Glutamatergic neuron (in vitro differentiated cells): ENCODE measurements at regions not wholly inside any gene's neighbourhood (a gene's known extent, or its start where the extent isn't known, plus 50 kb on each side); places are given as distances from the start of the nearest gene placed in this dataset.

Source experiments
- DNase-seq: peaks from one replicate; pipeline ENCODE4 v3.0.0; 2022
- H3K27ac Mint-ChIP-seq: one replicate; pipeline ENCODE4 v1.8.0; 2020; ENCODE audit warnings: mild to moderate bottlenecking, mixed read lengths, inconsistent platforms; ENCODE audit not compliant: unreplicated experiment
- H3K27me3 Mint-ChIP-seq: one replicate; pipeline ENCODE4 v1.8.0; 2020; ENCODE audit warnings: mild to moderate bottlenecking, moderate library complexity, mixed read lengths, inconsistent platforms; ENCODE audit not compliant: unreplicated experiment
- H3K36me3 Mint-ChIP-seq: one replicate; pipeline ENCODE4 v1.8.0; 2020; ENCODE audit warnings: mild to moderate bottlenecking, mixed read lengths, inconsistent platforms; ENCODE audit not compliant: unreplicated experiment
- H3K4me1 Mint-ChIP-seq: one replicate; pipeline ENCODE4 v1.8.0; 2020; ENCODE audit warnings: mild to moderate bottlenecking, low read depth, mixed read lengths, inconsistent platforms; ENCODE audit not compliant: unreplicated experiment
- H3K4me3 Mint-ChIP-seq: one replicate; pipeline ENCODE4 v1.8.0; 2020; ENCODE audit warnings: mild to moderate bottlenecking, mixed read lengths, inconsistent platforms; ENCODE audit not compliant: unreplicated experiment
- H3K9me3 Mint-ChIP-seq: one replicate; pipeline ENCODE4 v1.8.0; 2020; ENCODE audit warnings: mild to moderate bottlenecking, moderate library complexity, mixed read lengths, inconsistent platforms; ENCODE audit not compliant: unreplicated experiment
- CTCF ChIP-seq: fragments of 200-600 bp; sonication (generic); IDR thresholded peaks from one replicate; pipeline ENCODE4 v1.5.0; 2021; ENCODE audit not compliant: partially characterized antibody, unreplicated experiment

DNA sequence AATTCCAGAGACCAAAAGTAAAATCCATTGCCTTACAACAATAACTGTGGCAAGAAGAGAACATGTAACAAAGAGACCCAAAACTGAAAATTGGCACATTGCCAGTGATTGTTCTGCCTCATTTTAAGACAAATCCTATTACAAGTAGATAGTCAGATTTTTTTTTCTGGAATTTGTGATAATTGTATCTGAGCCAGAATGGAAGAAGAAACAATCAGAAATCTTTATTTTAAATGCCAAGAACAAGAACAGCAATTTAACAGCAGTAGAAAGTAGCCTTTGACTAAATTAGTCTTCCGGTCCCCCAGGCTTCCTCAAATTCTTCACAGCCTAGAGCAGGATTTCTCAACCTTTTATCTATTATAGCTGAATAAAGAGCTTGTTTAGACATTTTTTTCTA lies 106.7 kb upstream of the PTPN3 start:
- no peak overlapping the region for H3K4me3 Mint-ChIP-seq
- no peaks in the 10 kb centered on the region for H3K36me3 Mint-ChIP-seq
- H3K27ac Mint-ChIP-seq, result no peak overlapping the region
- no peaks in the 10 kb centered on the region for H3K4me1 Mint-ChIP-seq
- no peak for TF ChIP-seq CTCF
- DNase-seq, result no peak
- H3K27me3 Mint-ChIP-seq, result no peaks in the 10 kb centered on the region
- peaks cover 4% of the 10 kb centered on the region for H3K9me3 Mint-ChIP-seq

DNA sequence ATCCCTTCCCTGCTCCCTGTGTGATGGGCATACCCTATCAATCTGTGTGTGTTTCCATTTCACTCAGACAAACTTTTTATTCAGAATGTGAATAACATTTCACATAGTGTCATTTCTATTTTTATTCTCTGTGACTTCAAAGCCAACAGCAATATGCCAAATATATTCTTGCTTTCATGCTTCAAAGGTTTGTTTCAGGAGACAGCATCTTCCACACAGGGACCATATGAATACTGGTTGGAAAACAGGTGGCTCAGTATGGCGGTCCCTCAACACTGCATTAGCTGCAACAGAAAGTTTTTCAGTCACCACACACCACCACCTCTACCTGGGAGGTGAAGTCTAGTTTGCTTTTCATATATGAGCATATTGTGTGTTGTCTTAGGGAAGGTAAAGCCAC lies 111.0 kb upstream of the PTPN3 start:
- Mint-ChIP-seq H3K27ac (no peak overlapping the region), H3K4me3 (no peak overlapping the region), H3K27me3 (no peaks in the 10 kb centered on the region), H3K9me3 (peaks cover under 1% of the 10 kb centered on the region), H3K4me1 (no peaks in the 10 kb centered on the region), H3K36me3 (no peaks in the 10 kb centered on the region)
- DNase-seq, result no peak
- TF ChIP-seq CTCF, result no peak

GRCh38 chr9:109616571-109617120 lies 118.5 kb upstream of the PTPN3 start:
- no peak for TF ChIP-seq CTCF
- H3K4me1 Mint-ChIP-seq, result no peaks in the 10 kb centered on the region

DNA sequence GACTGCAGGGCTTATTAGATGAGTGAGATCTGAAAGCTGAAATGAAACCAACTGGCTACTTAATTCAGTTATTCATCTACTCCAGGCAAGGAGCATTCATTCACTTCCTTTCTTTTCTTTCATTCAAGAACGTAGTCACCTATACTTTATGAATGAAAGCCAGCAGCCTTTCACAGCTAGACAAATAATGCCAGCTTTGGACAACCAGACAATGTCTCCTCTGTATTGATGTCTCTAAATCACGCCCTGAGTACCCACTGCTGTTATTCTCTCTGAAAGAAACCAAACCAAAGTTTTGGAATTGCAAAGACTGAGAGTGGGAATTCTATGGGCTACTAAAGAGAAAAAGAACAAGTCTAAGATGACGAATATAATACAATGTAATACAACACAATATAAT lies 121.2 kb upstream of the PTPN3 start:
- no peak overlapping the region for H3K27ac Mint-ChIP-seq
- TF ChIP-seq CTCF, result no peak
- H3K9me3 Mint-ChIP-seq, result peaks cover 3% of the 10 kb centered on the region
- H3K36me3 Mint-ChIP-seq, result no peaks in the 10 kb centered on the region
- no peaks in the 10 kb centered on the region for H3K4me1 Mint-ChIP-seq
- DNase-seq, result no peak
- peaks cover 4% of the 10 kb centered on the region for H3K27me3 Mint-ChIP-seq
- H3K4me3 Mint-ChIP-seq, result no peak overlapping the region

More at GRCh38 chr9:109616571-109617120, 118.5 kb upstream of the PTPN3 start:
- peaks cover 1% of the 10 kb centered on the region for H3K27me3 Mint-ChIP-seq
- no peak overlapping the region for H3K4me3 Mint-ChIP-seq
- DNase-seq, result no peak
- no peak overlapping the region for H3K27ac Mint-ChIP-seq
- H3K9me3 Mint-ChIP-seq, result peaks cover 3% of the 10 kb centered on the region
- H3K36me3 Mint-ChIP-seq, result no peaks in the 10 kb centered on the region

GRCh38 chr9:109624143-109624542 lies 126.0 kb upstream of the PTPN3 start:
- TF ChIP-seq CTCF, result no peak
- peaks cover 2% of the 10 kb centered on the region for H3K27me3 Mint-ChIP-seq
- H3K36me3 Mint-ChIP-seq, result no peaks in the 10 kb centered on the region
- H3K4me3 Mint-ChIP-seq, result no peak overlapping the region
- no peak for DNase-seq
- H3K27ac Mint-ChIP-seq, result no peak overlapping the region
- H3K9me3 Mint-ChIP-seq, result no peaks in the 10 kb centered on the region
- H3K4me1 Mint-ChIP-seq, result no peaks in the 10 kb centered on the region
